ENCODE measurements at regions not wholly inside any gene's neighbourhood (a gene's known extent, or its start where the extent isn't known, plus 50 kb on each side); places are given as distances from the start of the nearest gene placed in this dataset.

DNA sequence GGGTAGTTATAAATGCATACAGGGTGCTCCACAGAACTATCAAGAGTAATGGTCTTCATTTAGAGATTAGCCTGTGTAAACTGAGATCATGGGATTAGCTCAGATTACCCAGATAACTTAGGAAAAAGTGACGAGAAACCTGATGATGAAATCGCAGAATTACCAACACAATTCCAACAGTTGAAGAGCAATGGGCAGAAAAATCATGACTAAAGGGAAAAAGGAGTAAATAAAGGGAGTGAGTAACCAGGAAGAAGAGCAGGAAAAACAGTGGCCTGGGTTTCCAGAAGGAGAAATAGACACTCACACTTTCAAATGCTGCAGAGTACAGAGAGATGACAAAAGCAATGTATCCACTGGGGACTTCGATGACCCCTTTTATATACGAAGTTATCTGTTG lies 817.3 kb downstream of the TRIML1 start:
- Histone ChIP-seq H3K36me3 (ENCODE audit: control insufficient read depth, insufficient read depth, low read length) (no peaks in the 10 kb centered on the region), H2AK9ac (replicated peaks; ENCODE audit: low read depth, low read length, poor library complexity) (no peak overlapping the region), H3K9ac (ENCODE audit: low read depth, low read length) (no peak overlapping the region), H4K91ac (ENCODE audit: insufficient read depth, low read depth, low read length) (no peak overlapping the region), H3K23ac (ENCODE audit: low read depth, low read length) (no peak overlapping the region), H3K18ac (ENCODE audit: low read depth, low read length) (no peak overlapping the region), H3K9me3 (ENCODE audit: control insufficient read depth, insufficient read depth, low read length) (no peaks in the 10 kb centered on the region), H3K14ac (replicated peaks; ENCODE audit: low read depth, low read length) (no peak overlapping the region), H2AK5ac (ENCODE audit: low read depth, low read length) (no peak overlapping the region), H4K5ac (ENCODE audit: low read depth, low read length) (no peak overlapping the region), H2BK15ac (ENCODE audit: low read depth, low read length) (no peak overlapping the region), H4K8ac (ENCODE audit: low read depth in 2 of 2, low read length in 2 of 2) (no peak overlapping the region), H3K56ac (ENCODE audit: extremely low read depth, insufficient read depth, low read length) (no peak overlapping the region; the same call in 1 of the 2 replicates), H2BK120ac (ENCODE audit: low read depth, low read length) (no peak overlapping the region), H3K27ac (ENCODE audit: insufficient read depth, low read length) (no peak overlapping the region), H4K20me1 (ENCODE audit: insufficient read depth, low read length) (no peaks in the 10 kb centered on the region), H3K9me1 (ENCODE audit: insufficient read depth, low read length) (0 out of 2 replicates have a peak, but pooled peaks cover 9% of the 10 kb centered on the region), H3K4me1 (ENCODE audit: control insufficient read depth, insufficient read depth, low read length) (no peaks in the 10 kb centered on the region), H2BK20ac (ENCODE audit: low read depth, low read length) (no peak overlapping the region), H3K79me1 (ENCODE audit: low read depth in 1 of 2, low read length in 2 of 2) (no peaks in the 10 kb centered on the region), H3K4ac (ENCODE audit: low read depth, low read length) (no peak overlapping the region), H2BK5ac (ENCODE audit: low read depth, low read length, poor library complexity, severe bottlenecking) (no peak overlapping the region), H2AFZ (replicated peaks; ENCODE audit: low read length, poor library complexity) (no peak overlapping the region), H3K4me2 (ENCODE audit: low read depth, low read length) (no peak overlapping the region), H3K4me3 (ENCODE audit: insufficient read depth, low read depth, low read length) (no peak overlapping the region), H3K27me3 (ENCODE audit: control insufficient read depth, insufficient read depth, low read length) (no peaks in the 10 kb centered on the region)
- ATAC-seq (ENCODE audit: low read depth), result no peak
- dilution Hi-C loops (cut with HindIII; ENCODE audit: low sequenced_read_pairs, unreplicated experiment), result no loop called here
- POLR2A ChIA-PET (ENCODE audit: unreplicated experiment), result no interaction called here
- in situ Hi-C loops (cut with MboI; ENCODE audit: low sequenced_read_pairs), result no loop called here
- CTCF ChIA-PET, result no interaction called here
- intact Hi-C loops (cut with micrococcal nuclease), result no loop called here
- no peak for TF ChIP-seq NFE2L2 (IDR thresholded peaks at IDR 0.05; ENCODE audit: low read depth, low read length)
- no peak for TF ChIP-seq CEBPB (IDR thresholded peaks at IDR 0.05; ENCODE audit: low read depth, low read length)
- BruUV-seq (replicated peaks), result no TSS peak
- no CpG with 5 or more reads among the region's 4 CpGs for WGBS, 2 experiments (ENCODE audit: extremely low coverage in 2 of 2, insufficient read length in 1 of 2)
- DNase-seq, result no peak

All from IMR-90 (cell line).